ENCODE measurements at regions not wholly inside any gene's neighbourhood (a gene's known extent, or its start where the extent isn't known, plus 50 kb on each side); places are given as distances from the start of the nearest gene placed in this dataset.

GRCh38 chr1:219669556-219669955 is 56.7 kb upstream of the ZC3H11B start:
- DNase-seq (ENCODE audit: low spot score) = no peak

GRCh38 chr1:219669042-219669441 is 56.1 kb upstream of the ZC3H11B start:
- no peak for DNase-seq (ENCODE audit: low spot score)

- no peak for DNase-seq (ENCODE audit: low spot score)
Measured at GRCh38 chr1:219668446-219668845, 55.5 kb upstream of the ZC3H11B start.

GRCh38 chr1:219666242-219666641 is 53.3 kb upstream of the ZC3H11B start:
- DNase-seq (ENCODE audit: low spot score) = no peak

DNA sequence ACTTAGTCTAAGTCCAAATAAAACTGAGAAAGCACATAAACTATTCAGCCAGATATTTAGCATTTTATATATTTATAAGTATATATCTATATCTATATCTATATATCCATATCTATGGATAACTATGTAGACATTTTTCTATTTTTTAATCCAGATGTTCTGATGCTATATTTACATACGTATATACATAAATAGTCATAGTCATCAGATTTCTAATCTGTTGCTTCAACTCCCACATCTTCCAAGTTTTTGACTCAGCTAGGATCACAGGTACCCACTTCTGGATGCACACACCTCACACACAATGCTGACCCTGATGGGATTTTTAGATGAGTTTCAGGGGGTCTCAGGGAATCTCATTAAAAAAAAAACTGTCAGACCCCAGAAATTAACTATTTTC is 52.2 kb upstream of the ZC3H11B start:
- DNase-seq (ENCODE audit: low spot score) = no peak

DNA sequence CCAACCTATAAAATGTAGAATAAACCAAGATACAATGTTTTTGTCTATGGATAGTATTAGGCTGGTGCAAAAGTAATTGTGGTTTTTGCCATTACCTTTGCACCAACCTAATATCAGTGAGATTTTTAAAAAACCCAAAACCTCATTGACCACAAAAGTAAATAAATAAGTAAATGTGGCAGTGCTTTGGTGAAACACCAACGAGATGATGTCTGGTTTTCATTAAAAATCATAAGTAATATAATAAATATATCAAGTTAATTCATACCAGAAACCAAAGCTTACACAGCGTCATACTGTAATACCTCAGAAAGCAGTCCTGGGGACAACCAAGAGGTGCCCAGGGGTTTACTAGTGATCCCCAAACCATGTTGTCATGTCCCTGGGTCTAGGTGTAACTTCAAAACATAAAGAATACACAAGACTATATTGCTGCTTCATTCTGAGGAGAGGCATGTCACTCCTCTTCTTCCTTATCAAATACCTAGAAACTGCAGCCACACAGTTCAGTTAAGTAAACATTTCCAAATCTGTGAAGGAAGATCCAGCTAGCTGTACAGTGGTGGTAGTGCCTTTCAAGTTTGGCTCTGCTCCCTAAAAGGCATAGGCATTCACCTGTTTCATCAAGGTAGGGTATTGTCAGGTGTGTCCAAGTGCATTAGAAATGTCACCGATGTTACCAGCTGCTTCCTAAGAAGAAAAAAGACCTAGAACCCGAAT is 51.6 kb upstream of the ZC3H11B start:
- DNase-seq (ENCODE audit: low spot score) = no peak

Measured in SW480 (cell line).